Stimulated activated CD4-positive, alpha-beta T cell treated with anti-CD3 and anti-CD28 coated beads, TNF-alpha, amount 100 ng/mL, for 24 hours (primary cell): ENCODE measurements at regions not wholly inside any gene's neighbourhood (a gene's known extent, or its start where the extent isn't known, plus 50 kb on each side); places are given as distances from the start of the nearest gene placed in this dataset.

Experiments used
- DNase-seq, 3 experiments: peaks; one replicate each; pipeline ENCODE4 v3.0.0-alpha.2; 2020; ENCODE audit warnings: low read depth in 3 of 3

DNA sequence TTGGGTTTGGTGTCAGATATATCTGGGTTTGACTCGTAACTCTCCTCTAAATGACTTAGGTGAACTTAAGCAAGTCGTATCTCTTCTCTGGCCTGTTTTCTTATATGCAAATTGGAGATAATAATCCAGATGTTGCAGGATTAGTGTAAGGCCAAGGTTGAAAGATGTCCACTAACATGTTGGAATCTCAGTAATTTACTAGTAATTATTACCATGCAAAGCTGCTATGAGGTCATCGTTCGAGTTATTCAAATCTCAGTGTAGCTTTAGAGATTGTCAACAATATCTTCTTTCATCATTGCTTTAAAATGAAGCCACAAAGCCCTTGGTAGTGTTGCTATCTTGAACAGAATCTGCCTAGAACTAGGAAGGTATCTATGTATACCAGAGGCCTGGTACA lies 437.7 kb upstream of the KLF4 start:
- no peak for DNase-seq

DNA sequence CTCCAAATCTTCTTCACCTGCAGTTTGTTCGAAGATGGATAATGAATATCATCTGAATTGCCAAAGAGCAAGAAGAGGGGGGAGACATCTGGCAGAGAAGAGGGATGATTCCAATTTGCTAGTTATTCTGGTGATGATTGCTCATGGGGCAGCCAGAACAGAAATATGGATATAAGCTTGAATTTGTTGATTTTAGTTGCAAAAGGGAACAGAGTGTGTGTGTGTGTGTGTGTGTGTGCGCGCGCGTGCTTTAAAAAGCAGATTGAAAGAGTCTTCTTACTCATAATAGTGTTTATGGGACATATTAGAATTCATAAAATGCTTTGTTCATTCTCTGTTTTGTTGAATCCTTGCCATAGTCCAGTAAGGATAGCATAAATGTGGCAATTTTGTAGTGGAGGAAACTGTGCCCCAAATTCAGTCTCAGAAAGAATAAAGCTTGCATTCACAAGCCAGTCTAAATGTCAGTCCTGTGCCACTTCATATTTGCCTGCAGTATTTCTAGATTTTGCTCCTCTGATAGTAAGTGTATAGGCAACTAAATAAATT lies 436.3 kb upstream of the KLF4 start:
- no peak for DNase-seq

DNA sequence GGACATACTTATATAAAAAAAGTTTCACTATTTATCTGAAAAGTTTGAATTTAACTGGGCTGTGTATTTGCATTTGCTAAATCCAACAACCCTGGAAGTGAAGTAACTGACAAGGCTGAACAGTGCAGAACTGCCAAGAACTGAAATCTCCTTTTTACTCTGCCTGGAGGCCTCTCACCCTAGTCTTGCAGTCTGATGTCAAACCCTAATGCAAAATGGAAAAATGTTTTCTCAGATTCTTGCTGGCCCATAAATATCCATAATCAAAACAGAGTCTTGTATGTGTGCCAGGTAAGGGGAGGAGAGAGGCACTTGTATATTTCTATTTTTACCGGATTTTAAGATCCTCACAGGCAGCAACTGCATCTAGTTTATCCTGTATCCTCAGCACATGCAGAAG lies 432.7 kb upstream of the KLF4 start:
- no peak for DNase-seq

DNA sequence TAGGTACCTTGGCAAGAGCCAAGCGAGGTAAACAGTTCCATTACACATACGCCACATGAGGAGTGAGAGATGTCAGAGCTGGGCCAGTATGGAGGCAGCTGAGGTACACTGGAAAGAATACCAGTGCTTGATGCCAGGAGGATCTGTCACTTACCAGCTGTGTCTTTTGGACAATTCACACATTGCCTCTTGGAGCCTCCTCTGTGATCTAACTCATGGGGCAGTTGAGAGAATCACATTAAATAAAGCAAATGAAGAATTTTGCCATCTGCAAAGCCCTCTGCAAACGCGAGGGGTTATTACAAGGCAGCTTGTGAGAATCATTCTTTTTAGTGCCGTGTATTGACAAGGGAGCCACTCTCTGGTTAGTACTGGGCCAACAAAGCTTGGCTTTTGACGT lies 429.7 kb upstream of the KLF4 start:
- no peak for DNase-seq

DNA sequence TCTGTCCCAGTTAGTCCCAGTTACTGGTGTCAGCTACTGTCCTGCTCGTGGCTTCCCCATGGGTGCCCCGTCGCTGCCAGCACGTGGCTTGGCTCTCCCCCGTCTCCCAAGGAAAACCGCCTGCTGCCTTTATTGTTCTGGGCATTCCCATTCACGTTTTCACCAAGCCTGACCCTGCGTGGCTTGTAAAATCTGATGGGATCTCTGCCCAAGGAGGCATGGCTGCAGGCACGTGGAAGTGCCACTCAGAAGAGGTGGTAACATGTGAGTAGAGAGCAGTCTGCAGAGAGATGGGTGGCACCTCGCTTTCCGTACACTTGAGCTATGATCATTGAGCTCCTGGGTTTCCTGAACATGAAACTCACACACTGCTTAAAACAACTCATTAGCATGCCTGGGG lies 429.2 kb upstream of the KLF4 start:
- DNase-seq: no peak

DNA sequence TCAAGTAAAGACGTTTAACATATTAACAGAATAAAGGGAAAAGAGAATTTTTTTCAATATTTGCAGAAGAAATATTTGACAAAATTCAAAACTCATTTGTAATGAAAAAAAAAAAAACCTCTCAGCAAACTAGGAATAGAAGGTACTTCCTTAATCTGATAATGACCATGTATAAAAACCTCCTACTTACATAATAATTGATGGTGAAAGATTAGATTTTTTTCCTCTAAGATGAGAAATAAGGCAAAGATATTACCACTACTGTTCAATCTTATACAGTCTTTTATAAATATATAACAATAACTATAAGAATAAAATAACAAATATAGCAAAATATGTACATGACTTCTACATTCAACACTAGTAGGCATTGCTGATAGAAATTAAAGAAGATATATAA lies 424.6 kb upstream of the KLF4 start:
- no peak for DNase-seq

DNA sequence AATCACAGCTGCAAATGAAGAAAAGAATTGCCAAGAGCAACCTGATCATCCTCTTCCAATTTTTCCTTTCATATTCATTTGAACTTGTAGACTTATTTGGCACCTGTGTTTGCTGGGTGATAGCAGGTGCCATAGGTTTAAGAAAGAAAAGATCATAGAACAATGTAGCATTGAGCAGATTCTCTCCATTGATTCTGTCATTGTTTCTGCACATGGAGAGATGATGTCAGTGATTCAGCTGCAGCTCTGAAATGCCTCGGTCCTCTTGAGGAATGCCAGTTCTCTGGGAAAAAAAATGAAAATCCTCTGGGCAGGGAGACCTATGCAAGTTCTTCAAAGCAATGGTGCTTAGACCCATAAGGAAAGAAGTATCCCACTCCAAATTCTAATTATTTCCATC lies 418.1 kb upstream of the KLF4 start:
- DNase-seq: no peak

DNA sequence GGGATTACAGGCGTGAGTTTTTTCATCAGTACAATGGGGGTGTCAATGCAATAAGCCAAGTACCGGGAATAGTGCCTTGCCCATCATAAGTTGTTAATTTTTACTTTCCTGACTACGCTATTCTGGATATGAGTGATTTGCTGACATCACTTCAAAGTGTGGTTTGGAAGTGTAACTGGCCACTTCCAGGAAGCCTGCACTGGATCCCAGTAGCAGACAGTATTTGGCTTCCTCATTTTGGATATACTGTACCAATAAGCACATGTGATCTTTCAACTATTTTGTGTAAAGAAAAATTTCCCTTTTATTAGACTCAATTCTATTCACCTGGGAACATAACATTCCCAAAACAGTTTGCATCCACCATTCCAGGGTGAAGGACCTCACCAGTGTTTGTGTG lies 417.7 kb upstream of the KLF4 start:
- no peak for DNase-seq

DNA sequence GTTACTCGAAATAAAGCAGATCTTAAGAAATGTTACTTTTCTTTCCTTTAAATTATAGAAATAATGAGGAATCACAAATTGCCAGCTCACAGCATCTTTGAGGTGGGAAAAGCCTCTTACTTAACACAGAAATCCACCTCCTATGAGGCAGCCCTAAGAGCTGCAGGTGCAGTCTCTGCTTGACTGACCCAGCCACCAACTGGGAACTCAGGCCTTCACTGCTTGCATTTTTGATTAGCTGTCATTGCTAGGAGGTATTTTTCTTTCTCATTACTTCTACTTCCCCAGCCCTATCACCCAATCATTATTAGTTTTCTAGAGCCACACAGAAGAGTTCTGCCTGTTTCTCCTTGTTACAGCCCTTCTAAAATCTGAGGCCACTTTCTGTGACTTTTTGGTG lies 416.5 kb upstream of the KLF4 start:
- no peak for DNase-seq

DNA sequence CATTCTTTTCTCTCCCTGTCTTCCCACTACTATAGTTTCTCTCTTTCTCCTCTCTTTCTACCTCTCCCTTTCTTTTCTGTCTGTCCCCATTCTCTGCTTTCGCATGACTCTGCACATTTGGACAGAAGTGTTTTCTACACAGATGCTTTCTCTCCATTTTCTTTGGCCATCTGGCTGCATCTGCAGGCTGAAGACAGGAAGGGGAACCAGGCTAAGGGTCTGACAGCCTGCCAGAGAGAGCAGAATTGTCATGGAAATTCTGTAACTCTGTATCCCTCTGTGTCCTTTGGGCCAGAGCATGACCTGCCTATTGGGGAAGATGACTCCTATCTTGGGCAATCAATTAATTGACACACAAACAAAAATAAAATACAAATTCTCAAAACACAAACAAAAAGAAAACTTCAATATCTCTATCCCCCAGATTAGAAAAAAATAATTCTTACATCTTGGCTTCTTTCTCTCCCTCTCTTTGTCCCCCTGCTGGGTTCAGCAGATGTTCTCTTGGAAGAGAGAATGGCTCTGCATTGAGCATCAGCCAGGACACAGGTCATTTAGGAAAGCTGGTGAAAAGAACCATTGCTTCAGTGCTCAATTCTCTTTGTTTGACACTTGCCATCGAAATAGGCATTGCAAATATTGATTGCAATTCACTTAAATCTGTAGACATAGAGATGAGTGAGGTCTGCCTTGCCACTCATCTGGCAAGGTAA lies 415.9 kb upstream of the KLF4 start:
- DNase-seq: no peak

DNA sequence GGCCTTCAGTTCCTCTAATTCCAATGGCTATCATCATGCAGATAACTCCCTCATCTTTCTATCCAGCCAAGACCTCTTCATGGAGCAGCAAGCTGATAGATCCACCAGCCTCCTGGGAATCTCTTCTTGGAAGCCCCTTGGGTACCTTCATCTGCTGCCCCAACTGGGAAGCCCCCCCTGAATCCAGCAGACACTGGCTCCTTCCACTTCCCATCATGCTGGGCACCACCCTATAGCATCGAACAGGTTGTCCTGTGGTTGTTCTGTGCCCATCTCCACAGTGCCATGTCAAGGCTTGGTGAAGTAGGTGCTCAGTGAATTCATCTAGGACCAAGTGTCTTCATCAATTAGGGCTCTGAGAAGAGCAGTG lies 410.4 kb upstream of the KLF4 start:
- DNase-seq: no peak

DNA sequence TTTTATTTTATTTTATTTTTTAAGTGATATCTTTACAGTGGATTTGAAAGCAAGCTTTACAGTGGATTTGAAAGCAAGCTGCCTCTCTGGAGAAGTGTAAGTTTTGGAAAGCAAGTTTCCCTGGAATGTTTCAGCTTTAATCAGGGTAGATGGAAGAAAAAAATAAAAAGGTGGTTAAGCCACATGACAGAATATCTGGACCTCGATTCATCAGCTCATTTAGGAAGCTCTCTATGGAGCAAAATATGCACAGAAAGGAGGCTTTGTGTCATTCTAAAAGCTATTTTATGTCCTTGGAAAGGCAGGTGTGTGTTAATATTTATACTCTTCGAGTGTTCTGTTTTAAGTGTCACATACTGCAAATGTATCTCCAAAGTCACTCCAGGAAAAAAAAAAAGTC lies 409.2 kb upstream of the KLF4 start:
- DNase-seq: no peak

DNA sequence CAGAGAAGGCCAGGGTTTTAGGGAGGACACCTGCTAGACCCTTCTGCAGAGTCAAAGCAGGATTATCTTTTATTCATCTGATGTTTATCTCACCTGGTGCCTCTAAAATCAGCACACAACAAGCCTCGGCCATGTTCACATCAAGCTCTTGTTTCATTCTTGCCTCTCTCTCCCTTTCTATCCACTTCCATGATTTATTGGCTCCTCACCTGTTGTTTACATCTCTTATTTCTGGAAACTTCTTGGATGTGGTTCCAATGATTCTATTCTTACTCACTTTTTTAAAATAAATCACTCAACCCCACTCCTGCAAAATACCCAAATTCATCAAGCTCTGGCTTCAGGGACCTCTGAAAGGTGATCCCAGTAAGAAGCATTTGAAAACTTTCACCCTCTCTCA lies 407.0 kb upstream of the KLF4 start:
- DNase-seq: no peak

DNA sequence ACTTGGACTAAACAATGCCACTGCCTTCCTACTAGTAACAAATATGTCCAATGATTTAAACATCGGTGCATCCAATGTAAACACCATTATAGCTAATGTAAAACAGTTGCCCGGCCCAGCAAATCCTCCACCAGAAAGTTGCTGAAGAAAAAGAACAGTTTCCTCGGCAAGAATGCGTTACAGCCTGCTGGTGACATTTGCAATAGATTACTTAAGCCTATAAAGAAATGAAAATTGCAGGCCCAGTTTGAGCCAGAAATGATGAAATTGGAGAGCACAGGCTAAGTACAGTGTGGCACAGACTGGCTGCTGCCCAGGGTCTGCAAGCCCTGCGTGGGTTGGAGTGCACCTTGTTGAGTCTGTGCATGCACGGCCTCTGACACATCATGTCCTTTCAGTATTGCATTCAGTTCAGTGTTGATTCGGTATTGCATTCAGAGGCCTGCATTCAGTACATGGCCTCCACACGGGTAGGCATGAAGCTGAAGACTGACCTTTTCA lies 406.0 kb upstream of the KLF4 start:
- DNase-seq: no peak

DNA sequence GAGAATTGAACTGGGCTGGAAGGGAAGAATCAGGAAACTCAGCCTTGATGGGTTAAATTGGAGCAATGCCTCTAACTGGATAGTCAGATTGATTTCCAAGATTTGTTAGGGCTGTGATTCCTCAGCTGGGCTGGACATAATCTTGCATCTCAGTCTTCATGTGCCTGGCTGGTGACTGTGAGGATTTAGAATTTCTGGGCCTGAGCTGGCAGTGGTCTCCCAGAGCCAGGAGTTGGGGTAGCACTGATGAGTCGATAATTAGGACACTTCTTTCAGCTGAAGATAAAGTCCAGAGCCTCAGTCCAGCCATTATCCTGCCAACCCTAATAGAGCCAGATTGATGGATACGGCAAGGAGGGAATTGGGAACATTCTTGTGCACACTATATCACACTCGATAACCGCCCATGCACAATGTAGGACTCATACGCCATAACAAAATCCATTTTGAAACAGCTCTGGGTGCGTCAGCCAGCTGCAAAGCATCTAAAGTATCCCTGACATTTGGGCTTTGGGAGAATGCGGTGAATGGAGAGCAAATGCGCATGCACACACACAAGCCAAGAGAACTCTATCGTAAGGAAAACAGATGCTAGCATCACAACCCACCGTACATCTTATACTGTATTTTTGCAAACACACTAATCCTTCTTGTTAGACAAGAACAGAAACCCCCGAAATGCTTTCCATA lies 405.1 kb upstream of the KLF4 start:
- DNase-seq: no peak

DNA sequence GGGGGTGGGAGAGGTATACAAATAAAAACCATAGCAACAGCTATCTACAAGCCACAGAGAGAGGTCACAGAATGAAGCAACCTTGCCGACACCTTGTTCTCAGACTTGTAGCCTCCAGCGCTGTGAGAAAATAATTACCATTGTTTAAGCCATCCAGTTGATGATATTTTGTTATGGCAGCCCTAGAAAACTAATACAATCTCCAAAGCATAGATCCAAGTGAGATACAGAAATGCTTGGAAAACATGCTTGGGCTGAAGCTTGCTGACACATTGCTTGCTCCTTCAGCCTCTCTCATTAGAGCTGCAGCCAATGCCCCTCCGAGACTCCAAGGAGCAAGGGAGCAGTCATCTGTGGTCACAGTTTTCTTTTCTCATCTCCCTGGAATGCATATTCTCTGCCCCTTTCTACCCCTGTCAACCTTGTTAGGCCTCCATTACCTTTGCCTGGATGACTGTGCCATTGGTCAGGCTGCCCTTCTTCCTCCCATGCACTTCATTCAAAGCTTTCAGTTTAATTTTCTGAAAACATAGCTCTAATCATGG lies 401.4 kb upstream of the KLF4 start:
- DNase-seq: no peak

DNA sequence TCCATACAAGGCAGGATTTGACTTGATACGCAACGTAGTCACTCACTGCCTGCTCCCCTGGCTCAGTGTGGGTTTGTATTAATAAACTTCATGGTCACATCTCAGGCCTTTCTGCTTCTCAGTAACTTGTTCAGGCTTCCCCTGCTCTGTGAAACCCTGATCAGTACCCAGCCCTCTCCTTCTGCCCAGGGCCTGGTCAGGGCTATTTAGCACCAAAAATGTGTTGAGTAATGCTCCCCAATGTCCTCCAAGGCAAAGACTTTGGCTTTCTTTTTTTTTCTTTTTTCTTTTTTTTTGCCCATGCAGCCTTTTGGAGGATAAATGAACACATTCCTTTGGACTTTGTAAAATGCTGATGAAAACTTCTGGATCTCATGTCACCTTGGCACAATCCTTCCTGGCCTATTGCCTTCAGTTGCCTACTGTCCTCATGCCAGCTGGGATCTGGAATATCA lies 399.2 kb upstream of the KLF4 start:
- no peak for DNase-seq

DNA sequence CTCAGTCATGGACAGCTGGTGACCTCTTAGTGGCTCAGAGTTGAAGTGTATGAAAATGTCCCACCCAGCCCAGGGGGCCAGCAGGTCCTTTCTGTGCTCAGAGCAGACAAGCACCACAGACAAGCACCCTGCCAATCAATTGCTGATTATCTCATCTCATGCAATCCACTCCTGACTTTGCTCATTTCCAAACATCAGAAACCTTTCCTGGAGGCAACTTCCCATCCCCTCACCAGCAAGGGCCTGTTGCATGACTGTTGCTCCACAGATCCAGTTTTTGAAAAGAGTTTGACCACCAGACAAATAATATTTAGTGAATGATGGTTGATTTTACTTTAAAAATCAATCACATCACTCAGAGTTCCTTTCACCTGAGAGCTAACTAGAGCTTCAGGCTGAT lies 397.3 kb upstream of the KLF4 start:
- no peak for DNase-seq

DNA sequence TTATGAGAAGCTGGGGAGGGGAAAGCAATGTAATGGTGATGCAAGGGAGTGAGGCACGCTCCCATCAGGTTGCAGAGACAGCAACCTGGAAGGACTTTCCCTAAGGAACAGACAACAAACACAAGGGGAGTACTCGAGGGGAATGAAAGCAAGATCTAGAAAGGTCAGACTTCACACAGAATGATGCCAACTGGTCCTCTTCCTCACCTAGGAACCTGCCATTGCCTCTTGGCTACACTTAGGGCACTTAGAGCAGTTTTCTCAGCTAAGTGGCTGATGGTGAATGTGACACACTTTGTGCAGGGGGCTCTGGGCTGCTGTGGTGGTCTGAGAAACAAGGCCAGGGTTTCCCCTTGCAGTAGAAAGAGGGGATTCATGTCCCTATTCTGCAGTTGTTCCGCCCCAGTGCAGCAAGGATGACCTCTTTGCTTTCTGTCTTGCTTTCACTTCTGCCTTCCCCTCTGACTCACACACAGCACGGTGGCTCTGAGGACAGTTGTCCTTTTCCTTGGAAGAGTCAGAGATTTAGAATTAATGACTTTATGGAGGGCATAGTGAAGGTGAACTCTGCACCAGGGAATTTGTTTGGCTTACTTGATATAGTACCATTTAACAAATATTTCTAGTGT lies 394.0 kb upstream of the KLF4 start:
- DNase-seq: no peak

DNA sequence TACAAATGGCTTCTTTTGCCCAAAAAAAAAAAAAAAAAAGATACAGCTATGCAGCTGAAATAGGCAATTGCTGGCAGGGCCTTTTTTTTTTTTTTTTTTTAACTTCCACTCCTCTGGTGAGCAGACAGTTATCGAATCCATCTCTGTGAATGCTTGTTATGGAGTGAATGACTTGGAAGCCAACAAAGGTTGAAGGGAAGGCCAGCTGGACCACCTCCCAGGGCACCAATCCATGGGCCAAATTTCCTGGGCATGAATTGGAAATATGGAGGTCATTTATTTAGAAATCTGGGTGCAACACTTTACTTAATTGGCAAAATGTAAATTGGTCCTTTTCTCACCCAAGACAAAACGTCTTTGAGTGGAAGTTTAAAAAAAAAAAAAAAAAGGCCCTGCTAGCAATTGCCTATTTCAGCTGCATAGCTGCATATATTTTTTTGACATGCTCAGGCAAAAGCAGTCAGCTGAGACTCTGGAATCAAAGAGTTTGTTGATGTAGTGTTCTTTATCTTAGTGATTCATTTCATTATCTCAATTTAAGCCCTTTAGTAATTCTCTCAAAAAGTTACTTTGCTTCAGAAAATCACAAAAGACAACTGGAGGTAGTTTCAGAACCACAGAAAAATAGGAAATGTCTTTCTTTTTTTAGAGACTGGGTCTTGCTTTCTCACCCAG lies 392.2 kb upstream of the KLF4 start:
- DNase-seq: no peak

DNA sequence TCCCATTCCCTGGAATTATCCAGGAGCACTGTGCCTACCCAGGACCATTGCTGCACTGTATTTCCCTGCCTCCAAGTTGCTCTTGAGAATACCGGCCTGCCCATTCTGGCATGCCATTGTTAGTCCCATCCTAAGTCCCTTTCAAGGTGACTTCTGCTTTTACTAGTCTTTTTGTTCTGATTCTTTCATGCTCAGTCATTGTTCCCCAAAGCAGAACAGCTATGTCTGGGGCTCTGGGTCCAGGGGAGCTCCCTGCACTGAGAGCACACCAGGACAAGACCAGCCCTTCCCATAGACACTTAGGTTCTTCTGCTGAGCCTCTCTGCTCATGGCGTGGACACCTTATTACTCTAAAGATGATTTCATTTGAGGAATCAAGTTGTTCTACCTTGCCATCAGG lies 388.9 kb upstream of the KLF4 start:
- no peak for DNase-seq

DNA sequence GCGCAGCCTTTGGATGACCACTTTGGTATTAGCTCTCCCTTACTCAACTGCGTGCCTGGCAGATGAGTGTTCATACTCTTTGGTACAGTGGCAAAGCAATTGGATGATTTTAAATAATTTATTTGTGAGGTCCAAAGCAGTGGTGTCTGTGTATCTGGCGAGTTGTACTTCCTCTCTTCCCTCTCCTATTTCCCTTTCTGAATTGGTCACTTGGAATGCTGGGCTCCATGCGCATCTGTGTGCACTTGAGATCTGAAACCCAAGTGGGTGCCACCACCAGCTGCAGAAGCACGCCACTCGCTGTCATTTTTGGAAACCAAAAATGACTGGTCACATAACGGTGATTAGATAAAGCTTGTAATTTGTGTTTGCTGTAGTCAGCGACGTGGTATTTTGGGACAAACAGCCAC lies 386.0 kb upstream of the KLF4 start:
- DNase-seq: no peak
